Urinary bladder (tissue), 4 donors: ENCODE measurements at regions not wholly inside any gene's neighbourhood (a gene's known extent, or its start where the extent isn't known, plus 50 kb on each side); places are given as distances from the start of the nearest gene placed in this dataset. TPM values are rescaled to one million over a fixed set of nuclear protein-coding genes. Genes with fewer than 3 reads are reported as not detected.

ENCODE experiments used
- DNase-seq: peaks from one replicate; pipeline ENCODE4 v3.0.0-alpha.2; 2015; ENCODE audit errors: extremely low spot score
- H3K27ac ChIP-seq: one replicate; pipeline ENCODE4 v1.5.1; 2013; ENCODE audit warnings: low read depth, mild to moderate bottlenecking, moderate library complexity
- H3K36me3 ChIP-seq: one replicate; pipeline ENCODE4 v1.6.1; 2013; ENCODE audit warnings: mild to moderate bottlenecking, moderate library complexity; ENCODE audit not compliant: insufficient read depth
- H3K4me1 ChIP-seq: one replicate; pipeline ENCODE4 v1.6.1; 2013; ENCODE audit warnings: mild to moderate bottlenecking, moderate library complexity; ENCODE audit not compliant: insufficient read depth
- H3K4me3 ChIP-seq: one replicate; pipeline ENCODE4 v1.5.1; 2013; ENCODE audit warnings: low read depth, low read length
- WGBS: extraction: QIAGEN DNeasy Blood & Tissue Kit; methylation state at CpG from one replicate; pipeline ENCODE4 v1.1.7; 2013; 5-methylcytosine and 5-hydroxymethylcytosine counted together
- small RNA-seq: library from RNA; depleted of rRNA; stranded (forward); fragments of <200 nt; gene quantifications from one replicate; pipeline ENCODE3, GENCODE V24; 2014
- donor health status: healthy with polysubstance abuse.
- donor health status: healthy.

DNA sequence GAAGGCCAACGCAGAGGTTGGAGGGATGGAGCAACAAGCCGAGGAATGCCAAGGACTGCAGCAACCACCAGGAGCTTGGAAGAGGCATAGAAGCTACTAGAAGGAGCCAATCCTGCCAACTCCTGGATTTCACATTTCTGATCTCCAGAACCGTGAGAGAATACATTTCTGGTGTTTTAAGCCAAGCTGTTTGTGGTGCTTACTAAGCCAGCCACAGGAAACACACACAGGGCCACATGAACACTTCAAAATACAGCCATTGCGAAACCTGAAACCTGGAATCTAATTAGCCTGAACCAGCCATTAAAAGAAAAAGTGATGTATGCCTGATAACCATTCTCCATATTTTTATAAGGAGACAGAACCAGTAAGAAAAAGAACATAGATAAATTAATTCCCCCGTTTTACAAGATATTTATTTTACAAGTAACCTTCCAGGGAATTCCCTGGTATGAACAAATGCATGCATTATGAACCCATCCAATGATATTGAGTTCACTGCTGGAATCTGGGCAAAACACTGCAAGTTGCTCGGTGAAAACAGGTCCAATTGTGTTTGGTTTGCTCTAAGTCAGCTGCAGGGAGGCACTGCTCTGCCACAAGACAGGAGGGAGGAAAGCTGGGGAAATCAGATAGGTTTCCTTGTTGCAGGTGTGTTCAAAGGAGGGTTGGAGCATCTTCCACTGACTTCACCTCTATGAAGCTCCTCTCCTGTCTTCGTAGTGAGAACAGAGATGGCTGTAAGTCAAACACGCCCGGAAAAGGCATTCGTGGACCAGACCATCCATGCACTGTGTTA, 70.2 kb downstream of the ETS2 start:
- no peak overlapping the region for H3K27ac ChIP-seq
- 85% methylated on average over 10 of the region's 10 CpGs for WGBS
- no peak for DNase-seq

More for the DNA sequence above, 70.2 kb downstream of the ETS2 start:
- Histone ChIP-seq H3K4me1 (no peaks in the 10 kb centered on the region), H3K36me3 (no peaks in the 10 kb centered on the region), H3K4me3 (no peak overlapping the region)

Small RNAs in the stretch of these regions (small RNA-seq; reads per million reads assigned to genes)
- gene RF00091: not detected
